GM12892 (cell line): ENCODE measurements at regions not wholly inside any gene's neighbourhood (a gene's known extent, or its start where the extent isn't known, plus 50 kb on each side); places are given as distances from the start of the nearest gene placed in this dataset.

Experiments used
- POLR2A ChIP-seq: IDR thresholded peaks from 2 replicates; pipeline ENCODE4 v1.6.1; 2011; ENCODE audit warnings: low read depth, low read length, control low read depth
- POLR2AphosphoS5 ChIP-seq: IDR thresholded peaks from 2 replicates; pipeline ENCODE4 v1.6.1; 2011; ENCODE audit warnings: low read depth, low read length, control low read depth
- TAF1 ChIP-seq: IDR thresholded peaks from 2 replicates; pipeline ENCODE4 v1.6.1; 2011; ENCODE audit warnings: low read depth, mild to moderate bottlenecking, control low read depth, low read length, borderline replicate concordance

DNA sequence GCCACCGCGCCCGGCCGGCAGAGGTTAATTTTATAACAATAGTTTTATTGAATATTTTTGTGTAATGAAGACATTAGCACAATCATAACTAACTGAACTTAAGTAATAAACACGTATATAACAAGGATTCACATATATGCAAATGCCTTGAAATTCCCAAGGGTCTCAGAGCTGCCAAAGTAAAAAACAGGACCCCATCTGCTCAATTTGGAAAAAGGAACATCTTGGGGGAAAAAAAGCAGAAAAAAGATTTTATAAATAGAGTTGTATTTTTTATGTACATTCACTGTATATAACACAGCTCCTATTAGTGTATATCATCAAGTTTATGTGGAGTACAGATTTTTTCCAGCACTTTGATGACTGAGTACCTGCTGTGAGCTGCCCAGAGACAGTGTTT, 366.7 kb downstream of the BRINP1 start:
- TF ChIP-seq POLR2AphosphoS5 (no peak), TAF1 (no peak), POLR2A (no peak)
